GM12878 (cell line): ENCODE measurements at regions not wholly inside any gene's neighbourhood (a gene's known extent, or its start where the extent isn't known, plus 50 kb on each side); places are given as distances from the start of the nearest gene placed in this dataset.

Experiments
- ATAC-seq: fragments of 200-7000 bp; cut with Tn5 transposase; 3 replicates; pipeline ENCODE4 v1.9.1; 2020; ENCODE audit warnings: mild to moderate bottlenecking, moderate library complexity
- BruUV-seq: library from RNA; stranded (reverse); fragments of 400-500 nt; replicated peaks from 2 replicates; lab custom pipeline; 2021; lab: Mats Ljungman, UMichigan
- CTCF ChIA-PET: fragments of 300-600 bp; sonication (Branson Sonifier 250); formaldehyde crosslinking; extraction: SDS; loops from one replicate; lab custom pipeline; 2021; ENCODE audit warnings: inconsistent platforms; lab: Yijun Ruan, JAX
- POLR2A ChIA-PET: fragments of 350-600 bp; formaldehyde crosslinking; extraction: SDS; loops from one replicate; lab custom pipeline; 2021; ENCODE audit warnings: inconsistent platforms; lab: Charles Lee
- RAD21 ChIA-PET: fragments of 300-600 bp; sonication (Branson Sonifier 250); formaldehyde crosslinking; loops from one replicate; lab custom pipeline; 2023; ENCODE audit warnings: antibody characterized with exemption; ENCODE audit not compliant: unreplicated experiment; lab: Charles Lee
- SMC1A ChIA-PET: fragments of 300-600 bp; sonication (Branson Sonifier 250); formaldehyde crosslinking; loops from one replicate; lab custom pipeline; 2023; ENCODE audit not compliant: unreplicated experiment, uncharacterized antibody; lab: Charles Lee
- DNase-seq: peaks from one replicate; pipeline ENCODE4 v3.0.0-alpha.2; 2011; ENCODE audit warnings: low read depth, low spot score
- FAIRE-seq: peaks from 3 replicates; lab custom pipeline; 2011; peaks lifted over from hg19 to GRCh38; lab: Jason Lieb, UNC
- H2AFZ ChIP-seq: 2 replicates; pipeline ENCODE4 v1.6.0; 2011; ENCODE audit warnings: low read depth, low read length, control low read depth; ENCODE audit not compliant: control insufficient read depth
- H3K27ac ChIP-seq: 2 replicates; pipeline ENCODE4 v1.5.1; 2011; ENCODE audit warnings: control low read depth; ENCODE audit not compliant: control insufficient read depth, insufficient read depth
- H3K27me3 ChIP-seq, 2 experiments: replicated peaks in 1 of 2; 2 replicates each; pipeline versions ENCODE4 v1.6.0 to v1.6.1; 2011; ENCODE audit warnings: low read length in 1 of 2; ENCODE audit not compliant: control insufficient read depth in 2 of 2, insufficient read depth in 2 of 2
- H3K36me3 ChIP-seq, 2 experiments: 2 replicates each; pipeline ENCODE4 v1.5.1; 2011; ENCODE audit warnings: low read length in 1 of 2; ENCODE audit not compliant: control insufficient read depth in 2 of 2, insufficient read depth in 2 of 2
- H3K4me1 ChIP-seq: 2 replicates; pipeline ENCODE4 v1.6.1; 2011; ENCODE audit warnings: mild to moderate bottlenecking, low read length, moderate library complexity, mixed read lengths; ENCODE audit not compliant: control insufficient read depth, insufficient read depth
- H3K4me2 ChIP-seq: 2 replicates; pipeline ENCODE4 v1.6.0; 2011; ENCODE audit warnings: control low read depth; ENCODE audit not compliant: control insufficient read depth, insufficient read depth
- H3K4me3 ChIP-seq: fragments of 200-600 bp; sonication (generic); 2 replicates; pipeline ENCODE4 v1.5.1; 2016
- H3K79me2 ChIP-seq: 2 replicates; pipeline ENCODE4 v1.6.0; 2011; ENCODE audit warnings: low read length; ENCODE audit not compliant: control insufficient read depth, insufficient read depth
- H3K9ac ChIP-seq: 2 replicates; pipeline ENCODE4 v1.8.0; 2011; ENCODE audit warnings: low read length, control low read depth, mixed read lengths; ENCODE audit not compliant: control insufficient read depth, insufficient read depth
- H3K9me3 ChIP-seq: replicated peaks from 3 replicates; pipeline ENCODE4 v1.5.1; 2011; ENCODE audit warnings: mild to moderate bottlenecking, low read length; ENCODE audit not compliant: control insufficient read depth, insufficient read depth
- H4K20me1 ChIP-seq: 2 replicates; pipeline ENCODE4 v1.6.0; 2011; ENCODE audit not compliant: control insufficient read depth, insufficient read depth
- ATF2 ChIP-seq: IDR thresholded peaks from 2 replicates; pipeline ENCODE4 v1.6.1; 2012; ENCODE audit warnings: low read length, inconsistent platforms
- BCL11A ChIP-seq: IDR thresholded peaks from 2 replicates; pipeline ENCODE4 v1.6.1; 2011; ENCODE audit warnings: low read depth, low read length
- CBX5 ChIP-seq: sonication (generic); IDR thresholded peaks from 2 replicates; pipeline ENCODE4 v1.6.1; 2016; ENCODE audit warnings: low read depth, moderate library complexity, mild to moderate bottlenecking, inconsistent platforms
- HCFC1 ChIP-seq: fragments of 150-350 bp; IDR thresholded peaks from 2 replicates; pipeline ENCODE4 v1.6.1; 2014; ENCODE audit warnings: low read length
- JUNB ChIP-seq: IDR thresholded peaks from 2 replicates; pipeline ENCODE4 v1.6.1; 2016; ENCODE audit warnings: antibody characterized with exemption, mild to moderate bottlenecking
- KLF5 ChIP-seq: fragments of 450-650 bp; IDR thresholded peaks from 2 replicates; pipeline ENCODE4 v1.6.1; 2014; ENCODE audit warnings: mild to moderate bottlenecking; ENCODE audit not compliant: partially characterized antibody
- MTA3 ChIP-seq: IDR thresholded peaks from 2 replicates; pipeline ENCODE4 v1.6.1; 2012; ENCODE audit warnings: low read length, inconsistent platforms, borderline replicate concordance
- NBN ChIP-seq: fragments of 450-650 bp; IDR thresholded peaks from 2 replicates; pipeline ENCODE4 v1.6.1; 2016
- NFYB ChIP-seq: IDR thresholded peaks from 2 replicates; pipeline ENCODE4 v1.6.1; 2011; ENCODE audit warnings: low read depth, mild to moderate bottlenecking, low read length, improper control_type of control experiment, moderate library complexity; ENCODE audit not compliant: insufficient read depth
- NR2C1 ChIP-seq: fragments of 450-650 bp; IDR thresholded peaks from 2 replicates; pipeline ENCODE4 v1.6.1; 2017; ENCODE audit warnings: antibody characterized with exemption, mild to moderate bottlenecking, moderate library complexity
- RB1 ChIP-seq: fragments of 450-650 bp; formaldehyde crosslinking; IDR thresholded peaks from 2 replicates; pipeline ENCODE4 v1.6.1; 2017; ENCODE audit warnings: mild to moderate bottlenecking, borderline replicate concordance
- RELA ChIP-seq: fragments of 450-650 bp; IDR thresholded peaks from 2 replicates; pipeline ENCODE4 v1.8.0; 2014; ENCODE audit warnings: borderline replicate concordance; ENCODE audit not compliant: partially characterized antibody
- SMARCA5 ChIP-seq: fragments of 450-650 bp; IDR thresholded peaks from 2 replicates; pipeline ENCODE4 v1.6.1; 2017; ENCODE audit warnings: mild to moderate bottlenecking
- YY1 ChIP-seq: IDR thresholded peaks from 2 replicates; pipeline ENCODE4 v1.6.1; 2011; ENCODE audit warnings: low read depth, mild to moderate bottlenecking, low read length
- ZBTB33 ChIP-seq: fragments of 450-650 bp; IDR thresholded peaks from 2 replicates; pipeline ENCODE4 v1.6.1; 2017; ENCODE audit warnings: mild to moderate bottlenecking
- WGBS: methylation state at CpG from one replicate; pipeline ENCODE4 v1.1.6; 2016; ENCODE audit warnings: low lambda C conversion rate; ENCODE audit not compliant: insufficient replicate concordance, insufficient coverage; ENCODE audit errors: missing lambda C conversion rate; 5-methylcytosine and 5-hydroxymethylcytosine counted together
- in situ Hi-C: fragments of 300-500 bp; cut with MboI; formaldehyde crosslinking; loops from 9 replicates; pipeline ENCODE4 v1.14.3; 2018; ENCODE audit warnings: mixed read lengths
- intact Hi-C: fragments of 100-400 bp; cut with micrococcal nuclease; formaldehyde crosslinking; loops from one replicate; pipeline ENCODE4 v1.14.2; 2022; ENCODE audit not compliant: unreplicated experiment

- FAIRE-seq = no peak
- H3K4me2 ChIP-seq = no peak overlapping the region
- ChIA-PET POLR2A (no interaction called here), SMC1A (no interaction called here), CTCF (no interaction called here), RAD21 (no interaction called here)
- no peaks in the 10 kb centered on the region for H3K4me1 ChIP-seq
- intact Hi-C loops = no loop called here
- no peak overlapping the region for H2AFZ ChIP-seq
- no TSS peak for BruUV-seq
- no peak overlapping the region for H3K9ac ChIP-seq
- H3K79me2 ChIP-seq = no peaks in the 10 kb centered on the region
- H3K27ac ChIP-seq = no peak overlapping the region
- TF ChIP-seq JUNB (no peak), KLF5 (no peak), MTA3 (no peak), HCFC1 (no peak), YY1 (no peak), NFYB (no peak), ZBTB33 (no peak), CBX5 (no peak), NBN (no peak)
- no peak overlapping the region for H3K4me3 ChIP-seq
- no peaks in the 10 kb centered on the region for H3K27me3 ChIP-seq
- in situ Hi-C loops = no loop called here
- H3K9me3 ChIP-seq = no peaks in the 10 kb centered on the region
- 0% methylated on average over 1 of the region's 1 CpG for WGBS
- H3K36me3 ChIP-seq = no peaks in the 10 kb centered on the region
- no peak for ATAC-seq
- DNase-seq = no peak
- no peaks in the 10 kb centered on the region for H4K20me1 ChIP-seq
These were observed 190.5 kb upstream of the PPP1R3A start for GRCh38 chr7:114109304-114109703.

- Histone ChIP-seq H3K27me3 (no peaks in the 10 kb centered on the region), H4K20me1 (no peaks in the 10 kb centered on the region), H3K4me1 (no peaks in the 10 kb centered on the region), H3K79me2 (no peaks in the 10 kb centered on the region), H3K9me3 (no peaks in the 10 kb centered on the region), H3K9ac (no peak overlapping the region), H2AFZ (no peak overlapping the region), H3K4me3 (no peak overlapping the region), H3K36me3 (no peaks in the 10 kb centered on the region), H3K4me2 (no peak overlapping the region), H3K27ac (no peak overlapping the region)
- no TSS peak for BruUV-seq
- no peak for DNase-seq
- CTCF ChIA-PET = no interaction called here
- SMC1A ChIA-PET = no interaction called here
- intact Hi-C loops = no loop called here
- in situ Hi-C loops = no loop called here
- no peak for FAIRE-seq
- RAD21 ChIA-PET = no interaction called here
- no peak for ATAC-seq
- POLR2A ChIA-PET = no interaction called here
- no peak for TF ChIP-seq RB1
- TF ChIP-seq RELA = no peak
- TF ChIP-seq ATF2 = no peak
- TF ChIP-seq NR2C1 = no peak
- no peak for TF ChIP-seq BCL11A
- no peak for TF ChIP-seq SMARCA5
These were observed 189.7 kb upstream of the PPP1R3A start for GRCh38 chr7:114108510-114108909.
